HG03196 (cell line): ENCODE measurements at regions not wholly inside any gene's neighbourhood (a gene's known extent, or its start where the extent isn't known, plus 50 kb on each side); places are given as distances from the start of the nearest gene placed in this dataset.

Experiments used
- ATAC-seq: cut with Tn5 transposase; IDR thresholded peaks from one replicate; pipeline ENCODE4 v1.9.1; 2021; ENCODE audit not compliant: unreplicated experiment

GRCh38 chr11:127670374-127671119 is 670.0 kb upstream of the KIRREL3 start:
- no peak for ATAC-seq

GRCh38 chr11:127656116-127656836 is 655.7 kb upstream of the KIRREL3 start:
- no peak for ATAC-seq

- ATAC-seq: no peak
Measured at GRCh38 chr11:127653076-127653475, 652.5 kb upstream of the KIRREL3 start.

GRCh38 chr11:127651888-127652221 is 651.3 kb upstream of the KIRREL3 start:
- no peak for ATAC-seq

GRCh38 chr11:127651175-127651887 is 650.8 kb upstream of the KIRREL3 start:
- no peak for ATAC-seq

- ATAC-seq: no peak
Measured at GRCh38 chr11:127649958-127650357, 649.4 kb upstream of the KIRREL3 start.

- no peak for ATAC-seq
Measured at GRCh38 chr11:127649071-127649470, 648.5 kb upstream of the KIRREL3 start.

GRCh38 chr11:127648583-127648982 is 648.0 kb upstream of the KIRREL3 start:
- ATAC-seq: no peak

- ATAC-seq: no peak
Measured at GRCh38 chr11:127644366-127644765, 643.8 kb upstream of the KIRREL3 start.

GRCh38 chr11:127643268-127644058 is 642.9 kb upstream of the KIRREL3 start:
- ATAC-seq: no peak

GRCh38 chr11:127640561-127641451 is 640.2 kb upstream of the KIRREL3 start:
- ATAC-seq: peak; percentile 50

GRCh38 chr11:127639916-127640315 is 639.3 kb upstream of the KIRREL3 start:
- no peak for ATAC-seq

GRCh38 chr11:127632976-127633680 is 632.6 kb upstream of the KIRREL3 start:
- no peak for ATAC-seq

- ATAC-seq: no peak
Measured at GRCh38 chr11:127632546-127632945, 632.0 kb upstream of the KIRREL3 start.

GRCh38 chr11:127631974-127632373 is 631.4 kb upstream of the KIRREL3 start:
- no peak for ATAC-seq

- no peak for ATAC-seq
Measured at GRCh38 chr11:127629200-127629599, 628.6 kb upstream of the KIRREL3 start.

- no peak for ATAC-seq
Measured at GRCh38 chr11:127628458-127628785, 627.9 kb upstream of the KIRREL3 start.

- no peak for ATAC-seq
Measured at GRCh38 chr11:127627629-127628457, 627.3 kb upstream of the KIRREL3 start.

GRCh38 chr11:127627204-127627603 is 626.6 kb upstream of the KIRREL3 start:
- ATAC-seq: no peak
